Lower lobe of right lung (tissue), 2 donors: ENCODE measurements at regions not wholly inside any gene's neighbourhood (a gene's known extent, or its start where the extent isn't known, plus 50 kb on each side); places are given as distances from the start of the nearest gene placed in this dataset.
A peak's percentile ranks its signal among the peaks of the same experiment; 100 is the strongest.

ENCODE experiments used
- ATAC-seq, 2 donors: fragments of 200-7000 bp; cut with Tn5 transposase; one replicate each; pipeline ENCODE4 v1.9.1; 2020 to 2022; ENCODE audit warnings: mild to moderate bottlenecking in 2 of 2, moderate library complexity in 2 of 2
- DNase-seq: peaks from one replicate; pipeline ENCODE4 v3.0.0-alpha.2; 2020
- H3K27ac ChIP-seq: fragments of 200-600 bp; one replicate; pipeline ENCODE4 v1.8.0; 2022
- H3K27me3 ChIP-seq: fragments of 200-600 bp; one replicate; pipeline ENCODE4 v1.8.0; 2022; ENCODE audit warnings: low read depth
- H3K36me3 ChIP-seq: fragments of 200-600 bp; one replicate; pipeline ENCODE4 v1.8.0; 2022; ENCODE audit warnings: mild to moderate bottlenecking
- H3K4me1 ChIP-seq: fragments of 200-600 bp; one replicate; pipeline ENCODE4 v1.8.0; 2022
- H3K4me3 ChIP-seq: fragments of 200-600 bp; one replicate; pipeline ENCODE4 v1.8.0; 2022; ENCODE audit warnings: mild to moderate bottlenecking
- H3K9me3 ChIP-seq: fragments of 200-600 bp; one replicate; pipeline ENCODE4 v1.8.0; 2022
- CTCF ChIP-seq: fragments of 200-600 bp; IDR thresholded peaks from one replicate; pipeline ENCODE4 v1.8.0; 2022; ENCODE audit warnings: antibody characterized with exemption, mild to moderate bottlenecking
- intact Hi-C: fragments of 100-400 bp; cut with DNase I; formaldehyde crosslinking; loops from one replicate; pipeline ENCODE4 v1.11.0; 2022
- donor health status: DM: no; HTN: yes; CAD: no; lungs with severe emphysema.

GRCh38 chr6:125526007-125526720 is 223.3 kb upstream of the HEY2 start:
- intact Hi-C loops, result no loop called here

GRCh38 chr6:125528621-125529041 is 220.8 kb upstream of the HEY2 start:
- H3K9me3 ChIP-seq, result no peaks in the 10 kb centered on the region
- H3K27me3 ChIP-seq, result peaks cover 8% of the 10 kb centered on the region
- no peaks in the 10 kb centered on the region for H3K36me3 ChIP-seq
- H3K4me1 ChIP-seq, result no peaks in the 10 kb centered on the region
- H3K4me3 ChIP-seq, result no peak overlapping the region
- TF ChIP-seq CTCF, result no peak
- ATAC-seq, result no peak
- DNase-seq, result no peak
- no peak overlapping the region for H3K27ac ChIP-seq
- intact Hi-C loops, result no loop called here

More at GRCh38 chr6:125526007-125526720, 223.3 kb upstream of the HEY2 start:
- H3K9me3 ChIP-seq, result no peaks in the 10 kb centered on the region
- H3K27ac ChIP-seq, result no peak overlapping the region
- H3K4me1 ChIP-seq, result no peaks in the 10 kb centered on the region
- no peaks in the 10 kb centered on the region for H3K36me3 ChIP-seq
- no peak for TF ChIP-seq CTCF
- no peak overlapping the region for H3K4me3 ChIP-seq
- ATAC-seq (no peak), DNase-seq (no peak)
- H3K27me3 ChIP-seq, result peaks cover 7% of the 10 kb centered on the region

- no peak overlapping the region for H3K4me3 ChIP-seq
- H3K9me3 ChIP-seq, result no peaks in the 10 kb centered on the region
- H3K27ac ChIP-seq, result no peak overlapping the region
- no peaks in the 10 kb centered on the region for H3K36me3 ChIP-seq
- no peak for ATAC-seq
- peaks cover 12% of the 10 kb centered on the region for H3K27me3 ChIP-seq
- no peaks in the 10 kb centered on the region for H3K4me1 ChIP-seq
- no peak for TF ChIP-seq CTCF
- DNase-seq, result no peak
- intact Hi-C loops, result no loop called here
Measured at GRCh38 chr6:125529061-125529460, 220.4 kb upstream of the HEY2 start.

GRCh38 chr6:125533710-125534397 is 215.6 kb upstream of the HEY2 start:
- Histone ChIP-seq H3K9me3 (no peaks in the 10 kb centered on the region), H3K27me3 (peaks cover 14% of the 10 kb centered on the region), H3K4me3 (peak overlapping the region; percentile 12), H3K4me1 (no peaks in the 10 kb centered on the region), H3K36me3 (no peaks in the 10 kb centered on the region), H3K27ac (no peak overlapping the region)
- DNase-seq, result no peak
- intact Hi-C loops, result no loop called here
- no peak for TF ChIP-seq CTCF
- ATAC-seq, result no peak

GRCh38 chr6:125534430-125535263 is 214.8 kb upstream of the HEY2 start:
- no peaks in the 10 kb centered on the region for H3K4me1 ChIP-seq
- DNase-seq (no peak), ATAC-seq (no peak)
- peak overlapping the region; percentile 12 for H3K4me3 ChIP-seq
- intact Hi-C loops, result no loop called here
- H3K27me3 ChIP-seq, result peaks cover 14% of the 10 kb centered on the region
- H3K27ac ChIP-seq, result no peak overlapping the region
- TF ChIP-seq CTCF, result no peak
- H3K9me3 ChIP-seq, result no peaks in the 10 kb centered on the region
- no peaks in the 10 kb centered on the region for H3K36me3 ChIP-seq
